ENCODE measurements at regions not wholly inside any gene's neighbourhood (a gene's known extent, or its start where the extent isn't known, plus 50 kb on each side); places are given as distances from the start of the nearest gene placed in this dataset.

- no peak for DNase-seq (ENCODE audit: low spot score)
- no peak for TF ChIP-seq CTCF (IDR thresholded peaks at IDR 0.05; ENCODE audit: extremely low read depth, missing control alignments)
Measured at GRCh38 chr22:49281467-49282340, 546.0 kb downstream of the BRD1 start.

DNA sequence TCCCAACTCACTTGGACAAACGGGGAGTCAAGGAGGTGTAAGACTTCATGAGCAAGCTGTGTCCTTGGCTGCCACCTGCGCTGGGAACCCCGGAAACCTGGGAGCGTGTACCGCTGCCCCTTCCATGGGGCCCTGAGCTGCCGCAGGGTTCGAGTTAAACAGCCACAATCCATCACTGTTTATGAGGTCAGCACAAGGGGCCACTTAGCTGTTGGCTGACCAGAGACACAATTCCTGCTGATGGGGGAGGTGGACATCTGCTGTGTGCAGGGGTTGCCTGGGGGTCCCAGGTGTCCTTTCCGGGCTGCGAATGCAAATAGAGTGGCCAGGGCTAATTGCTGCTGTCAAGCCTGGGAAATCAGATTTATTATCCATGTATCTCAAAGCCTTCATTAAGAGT lies 549.3 kb downstream of the BRD1 start:
- DNase-seq (ENCODE audit: low spot score), result no peak
- no peak for TF ChIP-seq CTCF (IDR thresholded peaks at IDR 0.05; ENCODE audit: extremely low read depth, missing control alignments)

GRCh38 chr22:49276567-49276966 lies 551.1 kb downstream of the BRD1 start:
- TF ChIP-seq CTCF (IDR thresholded peaks at IDR 0.05; ENCODE audit: extremely low read depth, missing control alignments), result no peak
- no peak for DNase-seq (ENCODE audit: low spot score)

DNA sequence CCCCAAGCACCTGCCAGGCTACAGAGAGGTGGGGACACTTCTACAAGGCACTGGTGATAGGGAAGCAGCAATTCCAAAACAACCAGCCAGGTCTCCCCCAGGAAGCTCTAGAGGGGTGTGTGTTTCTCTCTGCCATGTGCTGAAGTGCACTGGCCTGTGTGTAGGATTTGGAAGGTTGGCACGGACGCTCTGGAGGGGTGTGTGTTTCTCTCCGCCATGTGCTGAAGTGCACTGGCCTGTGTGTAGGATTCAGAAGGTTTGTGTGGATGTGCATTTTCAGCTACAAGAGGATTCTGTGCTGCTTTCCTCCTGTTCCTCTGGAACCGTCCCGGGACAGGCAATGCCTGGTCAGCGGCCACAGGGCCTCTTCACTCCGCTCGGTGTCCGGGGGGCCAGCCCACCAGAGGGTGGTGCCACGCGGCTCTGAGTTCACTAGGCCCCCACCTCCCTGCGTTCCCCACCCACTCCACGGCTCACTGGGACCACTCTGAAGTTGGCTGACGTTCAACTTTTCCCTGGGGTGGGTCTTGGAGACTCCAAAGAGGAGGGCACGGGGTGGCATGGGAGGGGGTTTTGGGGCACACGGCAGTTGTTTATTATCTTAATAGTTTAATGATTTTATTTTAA lies 552.8 kb downstream of the BRD1 start:
- no peak for TF ChIP-seq CTCF (IDR thresholded peaks at IDR 0.05; ENCODE audit: extremely low read depth, missing control alignments)
- no peak for DNase-seq (ENCODE audit: low spot score)

GRCh38 chr22:49272546-49273125 lies 555.0 kb downstream of the BRD1 start:
- no peak for TF ChIP-seq CTCF (IDR thresholded peaks at IDR 0.05; ENCODE audit: extremely low read depth, missing control alignments)
- no peak for DNase-seq (ENCODE audit: low spot score)

GRCh38 chr22:49271831-49272230 lies 555.8 kb downstream of the BRD1 start:
- TF ChIP-seq CTCF (IDR thresholded peaks at IDR 0.05; ENCODE audit: extremely low read depth, missing control alignments), result no peak
- no peak for DNase-seq (ENCODE audit: low spot score)

GRCh38 chr22:49271369-49271727 lies 556.3 kb downstream of the BRD1 start:
- DNase-seq (ENCODE audit: low spot score), result no peak
- TF ChIP-seq CTCF (IDR thresholded peaks at IDR 0.05; ENCODE audit: extremely low read depth, missing control alignments), result no peak

Data from GM20000 (cell line).